ENCODE measurements at regions not wholly inside any gene's neighbourhood (a gene's known extent, or its start where the extent isn't known, plus 50 kb on each side); places are given as distances from the start of the nearest gene placed in this dataset.

DNA sequence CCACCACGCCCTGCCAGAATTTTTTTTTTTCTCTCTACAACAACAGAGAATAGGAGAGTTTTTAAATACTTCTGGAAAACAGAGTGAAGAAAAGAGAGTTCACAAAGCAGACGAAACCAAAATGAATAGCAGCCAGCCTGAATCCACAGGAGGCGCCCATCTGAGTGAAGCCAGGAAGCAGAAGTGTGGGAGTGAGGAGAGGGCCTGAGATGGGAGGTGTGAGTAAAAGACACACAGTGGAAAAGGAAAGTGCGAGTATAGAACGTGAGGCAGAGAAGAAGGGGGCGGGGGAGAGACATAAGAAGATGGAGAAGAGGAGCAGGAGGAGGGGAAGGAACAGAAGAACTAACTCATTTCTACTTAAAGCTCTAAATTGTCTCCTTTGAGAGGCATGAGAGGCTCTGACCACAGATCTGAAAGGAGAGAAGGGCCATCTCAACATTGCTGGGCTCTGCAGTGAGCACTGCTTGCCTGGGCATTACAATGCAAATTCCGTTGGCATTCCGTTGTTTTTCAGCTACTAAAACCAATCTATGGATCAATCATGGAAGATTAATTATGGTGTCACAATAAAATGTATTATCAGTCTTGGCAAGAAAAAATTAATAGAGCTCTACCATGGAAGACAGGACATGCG is 140.1 kb upstream of the CPSF6 start:
- TF ChIP-seq, protein P1, sequence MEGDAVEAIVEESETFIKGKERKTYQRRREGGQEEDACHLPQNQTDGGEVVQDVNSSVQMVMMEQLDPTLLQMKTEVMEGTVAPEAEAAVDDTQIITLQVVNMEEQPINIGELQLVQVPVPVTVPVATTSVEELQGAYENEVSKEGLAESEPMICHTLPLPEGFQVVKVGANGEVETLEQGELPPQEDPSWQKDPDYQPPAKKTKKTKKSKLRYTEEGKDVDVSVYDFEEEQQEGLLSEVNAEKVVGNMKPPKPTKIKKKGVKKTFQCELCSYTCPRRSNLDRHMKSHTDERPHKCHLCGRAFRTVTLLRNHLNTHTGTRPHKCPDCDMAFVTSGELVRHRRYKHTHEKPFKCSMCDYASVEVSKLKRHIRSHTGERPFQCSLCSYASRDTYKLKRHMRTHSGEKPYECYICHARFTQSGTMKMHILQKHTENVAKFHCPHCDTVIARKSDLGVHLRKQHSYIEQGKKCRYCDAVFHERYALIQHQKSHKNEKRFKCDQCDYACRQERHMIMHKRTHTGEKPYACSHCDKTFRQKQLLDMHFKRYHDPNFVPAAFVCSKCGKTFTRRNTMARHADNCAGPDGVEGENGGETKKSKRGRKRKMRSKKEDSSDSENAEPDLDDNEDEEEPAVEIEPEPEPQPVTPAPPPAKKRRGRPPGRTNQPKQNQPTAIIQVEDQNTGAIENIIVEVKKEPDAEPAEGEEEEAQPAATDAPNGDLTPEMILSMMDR (IDR thresholded peaks at IDR 0.05; ENCODE audit: insufficient read depth, low read depth, low read length) = no peak
- TF ChIP-seq EZH2 (IDR thresholded peaks at IDR 0.05; ENCODE audit: insufficient read depth, low read length) = no peak
